Stomach (tissue), 8 donors: ENCODE measurements at regions not wholly inside any gene's neighbourhood (a gene's known extent, or its start where the extent isn't known, plus 50 kb on each side); places are given as distances from the start of the nearest gene placed in this dataset.

Source experiments
- DNase-seq, 2 donors: peaks; one replicate each; pipeline versions ENCODE4 v3.0.0 to v3.0.0-alpha.2; 2013 to 2019
- H3K27ac ChIP-seq, 5 donors: fragments of 200-600 bp in 4 of 5; sonication (generic) in 4 of 5; one replicate each; pipeline ENCODE4 v1.5.1; 2013 to 2019; ENCODE audit warnings: mild to moderate bottlenecking in 1 of 5, moderate library complexity in 1 of 5
- H3K27me3 ChIP-seq, 3 donors: fragments of 200-600 bp; sonication (generic); one replicate each; pipeline ENCODE4 v1.5.1; 2017 to 2019; ENCODE audit warnings: mixed run types in 1 of 3
- H3K36me3 ChIP-seq, 4 donors: fragments of 200-600 bp; sonication (generic); 1 replicate in 3 of 4; 2 replicates in 1 of 4; pipeline ENCODE4 v1.5.1; 2016 to 2019
- H3K4me1 ChIP-seq, 4 donors: fragments of 200-600 bp; sonication (generic); one replicate each; pipeline ENCODE4 v1.5.1; 2016 to 2019
- H3K4me3 ChIP-seq, 4 donors: fragments of 200-600 bp; sonication (generic) in 3 of 4; one replicate each; pipeline ENCODE4 v1.5.1; 2016 to 2019; ENCODE audit warnings: mild to moderate bottlenecking in 1 of 4
- H3K9me3 ChIP-seq, 4 donors: fragments of 200-600 bp; sonication (generic); one replicate each; pipeline ENCODE4 v1.5.1; 2016 to 2019
- CTCF ChIP-seq, 7 experiments: fragments of 450-650 bp in 4 of 7; fragments of 200-600 bp in 3 of 7; sonication (generic) in 3 of 7; IDR thresholded peaks; one replicate each; pipeline ENCODE4 v1.5.1; 2016 to 2019; ENCODE audit warnings: antibody characterized with exemption in 7 of 7, control low read depth in 2 of 7, mild to moderate bottlenecking in 1 of 7
- EP300 ChIP-seq: sonication (generic); formaldehyde crosslinking; IDR thresholded peaks from one replicate; pipeline ENCODE4 v1.6.1; 2017; ENCODE audit warnings: antibody characterized with exemption
- POLR2A ChIP-seq, 4 donors: fragments of 450-650 bp; IDR thresholded peaks; one replicate each; pipeline ENCODE4 v1.6.1; 2016; ENCODE audit warnings: antibody characterized with exemption in 4 of 4, control low read depth in 2 of 4, mild to moderate bottlenecking in 1 of 4, moderate library complexity in 1 of 4
- POLR2AphosphoS5 ChIP-seq, 3 donors: sonication (generic); formaldehyde crosslinking; IDR thresholded peaks; one replicate each; pipeline ENCODE4 v1.6.1; 2016; ENCODE audit warnings: antibody characterized with exemption in 3 of 3
- WGBS, 5 donors: extraction: QIAGEN DNeasy Blood & Tissue Kit in 3 of 5; methylation state at CpG; one replicate each; pipeline versions ENCODE4 v1.1.5 to v1.1.7; 2013 to 2018; 5-methylcytosine and 5-hydroxymethylcytosine counted together
- intact Hi-C: fragments of 100-400 bp; cut with DNase I; formaldehyde crosslinking; loops from one replicate; pipeline ENCODE4 v1.15.1; 2023; ENCODE audit warnings: low total_unique reads
- donor health status: healthy with polysubstance abuse.
- donor health status: Bipolar disorder and iron deficiency.
- donor health status: healthy.

- no peak overlapping the region for H3K27ac ChIP-seq
- DNase-seq: no peak
- H3K4me1 ChIP-seq: no peaks in the 10 kb centered on the region
- H3K4me3 ChIP-seq: no peak overlapping the region
- intact Hi-C loops: no loop called here
- H3K9me3 ChIP-seq: no peaks in the 10 kb centered on the region
- TF ChIP-seq EP300 (no peak), CTCF (IDR thresholded peaks at IDR 0.05) (no peak), POLR2AphosphoS5 (IDR thresholded peaks at IDR 0.05) (no peak), POLR2A (IDR thresholded peaks at IDR 0.05) (no peak)
- H3K27me3 ChIP-seq: no peaks in the 10 kb centered on the region
- WGBS, 5 donors: 36 to 69% (median 40%) methylated on average over 4 of the region's 4 CpGs
- no peaks in the 10 kb centered on the region for H3K36me3 ChIP-seq
Observed at GRCh38 chr3:110473405-110473804, 598.2 kb upstream of the NECTIN3 start.

- DNase-seq: no peak
- H3K9me3 ChIP-seq: no peaks in the 10 kb centered on the region
- H3K27ac ChIP-seq: no peak overlapping the region
- no peaks in the 10 kb centered on the region for H3K36me3 ChIP-seq
- no peak for TF ChIP-seq POLR2AphosphoS5 (IDR thresholded peaks at IDR 0.05)
- no peak for TF ChIP-seq EP300
- TF ChIP-seq CTCF (IDR thresholded peaks at IDR 0.05): no peak
- no peak for TF ChIP-seq POLR2A (IDR thresholded peaks at IDR 0.05)
- no peaks in the 10 kb centered on the region for H3K27me3 ChIP-seq
- intact Hi-C loops: no loop called here
- WGBS, 5 donors: 69 to 87% (median 73%) methylated on average over 2 of the region's 2 CpGs
- H3K4me1 ChIP-seq: no peaks in the 10 kb centered on the region
- H3K4me3 ChIP-seq: no peak overlapping the region
Observed at GRCh38 chr3:110474397-110474796, 597.2 kb upstream of the NECTIN3 start.

- no peaks in the 10 kb centered on the region for H3K27me3 ChIP-seq
Observed at GRCh38 chr3:110478377-110479054, 593.1 kb upstream of the NECTIN3 start.

GRCh38 chr3:110479731-110480130 lies 591.9 kb upstream of the NECTIN3 start:
- H3K4me3 ChIP-seq: no peak overlapping the region
- no peak for DNase-seq
- H3K36me3 ChIP-seq: no peaks in the 10 kb centered on the region
- peaks cover 0 to 12% (median 3%) of the 10 kb centered on the region in 4 donors for H3K9me3 ChIP-seq
- H3K4me1 ChIP-seq: no peaks in the 10 kb centered on the region
- TF ChIP-seq POLR2A (IDR thresholded peaks at IDR 0.05) (no peak), EP300 (no peak), POLR2AphosphoS5 (IDR thresholded peaks at IDR 0.05) (no peak), CTCF (IDR thresholded peaks at IDR 0.05) (no peak)
- H3K27ac ChIP-seq: no peak overlapping the region
- H3K27me3 ChIP-seq: no peaks in the 10 kb centered on the region
- WGBS, 5 donors: 63 to 82% (median 73%) methylated on average over 2 of the region's 2 CpGs
- intact Hi-C loops: no loop called here

More at GRCh38 chr3:110478377-110479054, 593.1 kb upstream of the NECTIN3 start:
- intact Hi-C loops: no loop called here
- H3K9me3 ChIP-seq: peaks cover 0 to 6% (median 2%) of the 10 kb centered on the region in 4 donors
- no peak for DNase-seq
- H3K4me1 ChIP-seq: no peaks in the 10 kb centered on the region
- H3K4me3 ChIP-seq: no peak overlapping the region
- no peaks in the 10 kb centered on the region for H3K36me3 ChIP-seq
- H3K27ac ChIP-seq: no peak overlapping the region
- no peak for TF ChIP-seq POLR2AphosphoS5 (IDR thresholded peaks at IDR 0.05)
- TF ChIP-seq CTCF (IDR thresholded peaks at IDR 0.05): no peak
- TF ChIP-seq EP300: no peak
- TF ChIP-seq POLR2A (IDR thresholded peaks at IDR 0.05): no peak
- 83 to 93% (median 89%) methylated on average over 4 of the region's 4 CpGs for WGBS, 5 donors
